ENCODE measurements at regions not wholly inside any gene's neighbourhood (a gene's known extent, or its start where the extent isn't known, plus 50 kb on each side); places are given as distances from the start of the nearest gene placed in this dataset.

DNA sequence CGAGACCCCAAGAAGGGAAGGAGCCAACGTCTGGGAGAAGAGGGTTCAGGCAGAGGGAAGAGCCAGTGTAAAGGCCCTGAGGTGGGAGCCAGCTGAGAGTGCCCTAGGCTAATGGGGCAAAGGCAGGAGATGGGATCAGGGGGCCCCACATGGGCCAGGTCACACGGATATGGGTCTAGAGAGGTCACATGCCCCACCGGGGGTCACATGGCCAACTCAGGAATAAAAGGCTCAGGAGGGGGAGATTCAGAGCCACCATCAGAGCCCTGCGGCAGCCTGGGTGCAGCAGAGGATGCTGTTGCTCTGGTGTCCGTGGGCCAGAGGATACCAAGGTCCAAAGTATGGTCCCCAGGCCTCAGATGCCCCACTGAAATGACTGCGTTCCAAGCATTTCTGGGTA, 55.3 kb upstream of the SLC6A6 start:
- no peaks in the 10 kb centered on the region for H3K36me3 ChIP-seq (replicated peaks)
- H3K9me3 ChIP-seq = no peaks in the 10 kb centered on the region
- no peaks in the 10 kb centered on the region for H3K27me3 ChIP-seq (ENCODE audit: low read depth)
- in situ Hi-C loops (cut with MboI; ENCODE audit: low sequenced_read_pairs) = no loop called here
- no peak for DNase-seq (ENCODE audit: low spot score in 2 of 2)
- no peaks in the 10 kb centered on the region; the same call in 1 of the 2 replicates for H3K4me1 ChIP-seq
- H3K4me3 ChIP-seq = no peak overlapping the region

GRCh38 chr3:14351617-14352001, 50.8 kb upstream of the SLC6A6 start:
- H3K9me3 ChIP-seq = no peaks in the 10 kb centered on the region
- DNase-seq (ENCODE audit: low spot score in 2 of 2) = no peak
- no peaks in the 10 kb centered on the region; the same call in 1 of the 2 replicates for H3K4me1 ChIP-seq
- no peaks in the 10 kb centered on the region for H3K27me3 ChIP-seq (ENCODE audit: low read depth)
- in situ Hi-C loops (cut with MboI; ENCODE audit: low sequenced_read_pairs) = no loop called here
- H3K4me3 ChIP-seq = no peak overlapping the region
- H3K36me3 ChIP-seq (replicated peaks) = no peaks in the 10 kb centered on the region

DNA sequence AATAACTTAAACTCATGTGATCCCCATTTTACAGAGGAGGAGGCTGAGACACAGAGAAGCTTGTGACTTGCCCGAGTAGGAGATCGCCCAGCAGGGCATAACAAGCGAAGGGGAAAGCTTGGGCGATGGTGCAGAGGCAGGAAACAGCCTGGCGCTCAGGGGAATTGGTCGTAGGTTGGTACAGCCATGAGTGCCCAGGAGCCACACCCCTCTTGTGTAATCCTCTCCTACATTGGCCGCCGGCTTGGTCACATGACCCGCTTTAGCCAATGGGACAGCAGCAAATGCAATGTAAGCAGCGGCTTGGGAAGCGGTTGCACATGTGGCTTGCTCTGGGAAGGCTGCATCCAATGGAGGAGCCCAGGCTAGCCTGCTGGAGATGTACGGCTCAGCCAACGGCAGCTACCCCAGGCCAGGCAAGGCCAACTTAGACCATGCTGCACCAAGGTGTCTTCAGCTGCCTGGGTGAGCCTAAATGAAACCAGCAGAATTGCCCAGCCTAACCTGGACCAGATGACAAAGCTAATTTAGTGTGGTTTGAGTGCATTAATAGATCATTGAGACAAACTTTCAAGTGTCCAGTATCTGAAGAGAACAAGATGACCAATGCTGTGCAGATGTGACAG, 50.3 kb upstream of the SLC6A6 start:
- Histone ChIP-seq H3K9me3 (no peaks in the 10 kb centered on the region), H3K36me3 (replicated peaks) (no peaks in the 10 kb centered on the region), H3K4me1 (no peaks in the 10 kb centered on the region; the same call in 1 of the 2 replicates), H3K4me3 (no peak overlapping the region), H3K27me3 (ENCODE audit: low read depth) (no peaks in the 10 kb centered on the region)
- DNase-seq (ENCODE audit: low spot score in 2 of 2) = peak in 1 of 2 experiments; percentile 76
- in situ Hi-C loops (cut with MboI; ENCODE audit: low sequenced_read_pairs) = no loop called here
